Fibroblast of lung (primary cell): ENCODE measurements at regions not wholly inside any gene's neighbourhood (a gene's known extent, or its start where the extent isn't known, plus 50 kb on each side); places are given as distances from the start of the nearest gene placed in this dataset.

ENCODE experiments used
- DNase-seq, 2 donors: peaks; one replicate each; pipeline versions ENCODE4 v3.0.0 to v3.0.0-alpha.2; 2010; ENCODE audit warnings: low read depth in 2 of 2
- H2AFZ ChIP-seq: 2 replicates; pipeline ENCODE4 v1.5.1; 2012; ENCODE audit warnings: low read length, control low read depth, inconsistent platforms
- H3K27ac ChIP-seq: 2 replicates; pipeline ENCODE4 v1.5.1; 2011; ENCODE audit warnings: low read length, control low read depth; ENCODE audit not compliant: insufficient read depth
- H3K27me3 ChIP-seq: 2 replicates; pipeline ENCODE4 v1.5.1; 2011; ENCODE audit warnings: mild to moderate bottlenecking, low read length; ENCODE audit not compliant: control insufficient read depth, insufficient read depth
- H3K36me3 ChIP-seq: 2 replicates; pipeline ENCODE4 v1.5.1; 2011; ENCODE audit warnings: low read length; ENCODE audit not compliant: control insufficient read depth, insufficient read depth
- H3K4me1 ChIP-seq: 2 replicates; pipeline ENCODE4 v1.5.1; 2011; ENCODE audit warnings: low read length; ENCODE audit not compliant: control insufficient read depth, insufficient read depth; ENCODE audit errors: extremely low read depth
- H3K4me2 ChIP-seq: 2 replicates; pipeline ENCODE4 v1.5.1; 2011; ENCODE audit warnings: low read length, control low read depth; ENCODE audit not compliant: insufficient read depth; ENCODE audit errors: extremely low read depth
- H3K4me3 ChIP-seq, 4 experiments: fragments of 200-600 bp in 1 of 4; sonication (generic) in 1 of 4; replicated peaks in 1 of 4; 2 replicates each; pipeline ENCODE4 v1.5.1; 2011 to 2016; ENCODE audit warnings: low read length in 4 of 4, low read depth in 3 of 4, mild to moderate bottlenecking in 3 of 4, control low read depth in 2 of 4, inconsistent platforms in 1 of 4, mixed read lengths in 1 of 4; ENCODE audit not compliant: insufficient read depth in 1 of 4; ENCODE audit errors: control extremely low read depth in 1 of 4
- H3K79me2 ChIP-seq: 2 replicates; pipeline ENCODE4 v1.5.1; 2012; ENCODE audit warnings: mild to moderate bottlenecking, low read length, inconsistent platforms; ENCODE audit not compliant: control insufficient read depth, insufficient read depth
- H3K9ac ChIP-seq: 2 replicates; pipeline ENCODE4 v1.5.1; 2011; ENCODE audit warnings: mild to moderate bottlenecking, low read length, control low read depth; ENCODE audit not compliant: insufficient read depth
- H3K9me3 ChIP-seq: 2 replicates; pipeline ENCODE4 v1.5.1; 2012; ENCODE audit warnings: low read depth, low read length; ENCODE audit not compliant: control insufficient read depth, insufficient read depth
- H4K20me1 ChIP-seq: 2 replicates; pipeline ENCODE4 v1.5.1; 2011; ENCODE audit warnings: low read length; ENCODE audit not compliant: control insufficient read depth, insufficient read depth; ENCODE audit errors: extremely low read depth
- CTCF ChIP-seq, 2 donors: IDR thresholded peaks in 1 of 2; conservative IDR thresholded peaks in 1 of 2; 1 replicate in 1 of 2; 2 replicates in 1 of 2; pipeline ENCODE4 v1.5.1; 2011 to 2012; ENCODE audit warnings: low read length in 2 of 2, control low read depth in 1 of 2, inconsistent platforms in 1 of 2, low read depth in 1 of 2, mild to moderate bottlenecking in 1 of 2
- EZH2 ChIP-seq: IDR thresholded peaks from 2 replicates; pipeline ENCODE4 v1.5.1; 2012; ENCODE audit warnings: low read length, control low read depth, mild to moderate bottlenecking; ENCODE audit errors: missing control alignments

- Histone ChIP-seq H3K4me2 (no peak overlapping the region), H3K4me1 (no peaks in the 10 kb centered on the region), H3K4me3 (no peak overlapping the region), H3K9me3 (peaks cover 2% of the 10 kb centered on the region), H4K20me1 (no peaks in the 10 kb centered on the region), H2AFZ (no peak overlapping the region), H3K9ac (no peak overlapping the region), H3K36me3 (no peaks in the 10 kb centered on the region), H3K27me3 (peaks cover 16% of the 10 kb centered on the region), H3K79me2 (no peaks in the 10 kb centered on the region), H3K27ac (no peak overlapping the region)
- no peak for TF ChIP-seq EZH2
- TF ChIP-seq CTCF (conservative IDR thresholded peaks at IDR 0.05 in 1 of 2, IDR thresholded peaks at IDR 0.05 in 1 of 2; ENCODE audit: low read depth in 1 of 2, low read length in 2 of 2) = no peak
- DNase-seq = no peak
Measured at GRCh38 chr10:43957267-43958070, 308.8 kb upstream of the ZNF32 start.

- Histone ChIP-seq H3K9ac (no peak overlapping the region), H3K27me3 (peaks cover 16% of the 10 kb centered on the region), H3K4me2 (no peak overlapping the region), H4K20me1 (no peaks in the 10 kb centered on the region), H3K4me3 (no peak overlapping the region), H2AFZ (no peak overlapping the region), H3K36me3 (no peaks in the 10 kb centered on the region), H3K79me2 (no peaks in the 10 kb centered on the region), H3K27ac (no peak overlapping the region), H3K9me3 (peaks cover 2% of the 10 kb centered on the region), H3K4me1 (no peaks in the 10 kb centered on the region)
- TF ChIP-seq CTCF (conservative IDR thresholded peaks at IDR 0.05 in 1 of 2, IDR thresholded peaks at IDR 0.05 in 1 of 2; ENCODE audit: low read depth in 1 of 2, low read length in 2 of 2) (no peak), EZH2 (no peak)
- DNase-seq = no peak
Measured at GRCh38 chr10:43955978-43956377, 307.3 kb upstream of the ZNF32 start.

GRCh38 chr10:43955002-43955596 lies 306.4 kb upstream of the ZNF32 start:
- no peak overlapping the region for H3K4me3 ChIP-seq
- no peaks in the 10 kb centered on the region for H3K4me1 ChIP-seq
- DNase-seq = no peak
- no peaks in the 10 kb centered on the region for H3K36me3 ChIP-seq
- no peak overlapping the region for H3K27ac ChIP-seq
- H3K4me2 ChIP-seq = no peak overlapping the region
- no peak overlapping the region for H2AFZ ChIP-seq
- H4K20me1 ChIP-seq = no peaks in the 10 kb centered on the region
- TF ChIP-seq EZH2 = no peak
- no peak for TF ChIP-seq CTCF (conservative IDR thresholded peaks at IDR 0.05 in 1 of 2, IDR thresholded peaks at IDR 0.05 in 1 of 2; ENCODE audit: low read depth in 1 of 2, low read length in 2 of 2)
- H3K27me3 ChIP-seq = peaks cover 16% of the 10 kb centered on the region
- H3K79me2 ChIP-seq = no peaks in the 10 kb centered on the region
- no peak overlapping the region for H3K9ac ChIP-seq
- H3K9me3 ChIP-seq = peaks cover 2% of the 10 kb centered on the region
